K562 (cell line): ENCODE measurements at regions not wholly inside any gene's neighbourhood (a gene's known extent, or its start where the extent isn't known, plus 50 kb on each side); places are given as distances from the start of the nearest gene placed in this dataset.

Source experiments
- AFF4 ChIP-seq: sonication (generic); formaldehyde crosslinking; IDR thresholded peaks from 2 replicates; pipeline ENCODE4 v1.8.0; 2023; ENCODE audit warnings: mild to moderate bottlenecking, missing genetic modification reagents
- ARID4B ChIP-seq: sonication (generic); formaldehyde crosslinking; IDR thresholded peaks from 2 replicates; pipeline ENCODE4 v1.8.0; 2022; ENCODE audit warnings: mild to moderate bottlenecking, missing genetic modification reagents
- IRF1 ChIP-seq: sonication (generic); formaldehyde crosslinking; IDR thresholded peaks from 2 replicates; pipeline ENCODE4 v1.8.0; 2022; ENCODE audit warnings: missing genetic modification reagents, mild to moderate bottlenecking, borderline replicate concordance
- MLLT1 ChIP-seq, 2 experiments: fragments of 450-650 bp; IDR thresholded peaks; 2 replicates each; pipeline ENCODE4 v1.6.1; 2016
- NFATC3 ChIP-seq: fragments of 450-650 bp; IDR thresholded peaks from 2 replicates; pipeline ENCODE4 v1.6.1; 2017; ENCODE audit warnings: mild to moderate bottlenecking
- STAG1 ChIP-seq: sonication (generic); formaldehyde crosslinking; IDR thresholded peaks from 2 replicates; pipeline ENCODE4 v1.5.0; 2020; ENCODE audit warnings: missing genetic modification reagents, borderline replicate concordance
- STAT6 ChIP-seq: sonication (generic); formaldehyde crosslinking; IDR thresholded peaks from 2 replicates; pipeline ENCODE4 v1.8.1; 2023; ENCODE audit warnings: mild to moderate bottlenecking, missing genetic modification reagents
- SUPT5H ChIP-seq: fragments of 450-650 bp; IDR thresholded peaks from 2 replicates; pipeline ENCODE4 v1.6.1; 2016
- TF ChIP-seq, protein P1 (sequence below): fragments of 250-450 bp; sonication (Bioruptor Pico); IDR thresholded peaks from 2 replicates; pipeline ENCODE4 v1.4.0; 2020; ENCODE audit warnings: mild to moderate bottlenecking, moderate library complexity

GRCh38 chr11:45056529-45056928 lies 89.9 kb upstream of the PRDM11 start (continued):
- TF ChIP-seq ARID4B (no peak), STAT6 (no peak), IRF1 (CRISPR knock-in tag) (no peak), AFF4 (CRISPR knock-in tag) (no peak), NFATC3 (no peak), MLLT1 (IDR thresholded peaks at IDR 0.05) (no peak), SUPT5H (no peak), STAG1 (CRISPR knock-in tag) (no peak)
- TF ChIP-seq, protein P1, sequence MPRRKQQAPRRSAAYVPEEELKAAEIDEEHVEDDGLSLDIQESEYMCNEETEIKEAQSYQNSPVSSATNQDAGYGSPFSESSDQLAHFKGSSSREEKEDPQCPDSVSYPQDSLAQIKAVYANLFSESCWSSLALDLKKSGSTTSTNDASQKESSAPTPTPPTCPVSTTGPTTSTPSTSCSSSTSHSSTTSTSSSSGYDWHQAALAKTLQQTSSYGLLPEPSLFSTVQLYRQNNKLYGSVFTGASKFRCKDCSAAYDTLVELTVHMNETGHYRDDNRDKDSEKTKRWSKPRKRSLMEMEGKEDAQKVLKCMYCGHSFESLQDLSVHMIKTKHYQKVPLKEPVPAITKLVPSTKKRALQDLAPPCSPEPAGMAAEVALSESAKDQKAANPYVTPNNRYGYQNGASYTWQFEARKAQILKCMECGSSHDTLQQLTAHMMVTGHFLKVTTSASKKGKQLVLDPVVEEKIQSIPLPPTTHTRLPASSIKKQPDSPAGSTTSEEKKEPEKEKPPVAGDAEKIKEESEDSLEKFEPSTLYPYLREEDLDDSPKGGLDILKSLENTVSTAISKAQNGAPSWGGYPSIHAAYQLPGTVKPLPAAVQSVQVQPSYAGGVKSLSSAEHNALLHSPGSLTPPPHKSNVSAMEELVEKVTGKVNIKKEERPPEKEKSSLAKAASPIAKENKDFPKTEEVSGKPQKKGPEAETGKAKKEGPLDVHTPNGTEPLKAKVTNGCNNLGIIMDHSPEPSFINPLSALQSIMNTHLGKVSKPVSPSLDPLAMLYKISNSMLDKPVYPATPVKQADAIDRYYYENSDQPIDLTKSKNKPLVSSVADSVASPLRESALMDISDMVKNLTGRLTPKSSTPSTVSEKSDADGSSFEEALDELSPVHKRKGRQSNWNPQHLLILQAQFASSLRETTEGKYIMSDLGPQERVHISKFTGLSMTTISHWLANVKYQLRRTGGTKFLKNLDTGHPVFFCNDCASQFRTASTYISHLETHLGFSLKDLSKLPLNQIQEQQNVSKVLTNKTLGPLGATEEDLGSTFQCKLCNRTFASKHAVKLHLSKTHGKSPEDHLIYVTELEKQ (CRISPR knock-in tag), result no peak
